B cell (primary cell): ENCODE measurements at regions not wholly inside any gene's neighbourhood (a gene's known extent, or its start where the extent isn't known, plus 50 kb on each side); places are given as distances from the start of the nearest gene placed in this dataset.

Source experiments
- EZH2 ChIP-seq: IDR thresholded peaks from 2 replicates; pipeline ENCODE4 v1.6.1; 2012; ENCODE audit warnings: borderline replicate concordance, low read depth, mild to moderate bottlenecking, moderate library complexity, low read length; ENCODE audit not compliant: insufficient read depth, poor library complexity, severe bottlenecking
- TF ChIP-seq, protein P1 (sequence below): fragments of 200-600 bp; IDR thresholded peaks from one replicate; pipeline ENCODE4 v1.8.0; 2022; ENCODE audit warnings: antibody characterized with exemption, mild to moderate bottlenecking

DNA sequence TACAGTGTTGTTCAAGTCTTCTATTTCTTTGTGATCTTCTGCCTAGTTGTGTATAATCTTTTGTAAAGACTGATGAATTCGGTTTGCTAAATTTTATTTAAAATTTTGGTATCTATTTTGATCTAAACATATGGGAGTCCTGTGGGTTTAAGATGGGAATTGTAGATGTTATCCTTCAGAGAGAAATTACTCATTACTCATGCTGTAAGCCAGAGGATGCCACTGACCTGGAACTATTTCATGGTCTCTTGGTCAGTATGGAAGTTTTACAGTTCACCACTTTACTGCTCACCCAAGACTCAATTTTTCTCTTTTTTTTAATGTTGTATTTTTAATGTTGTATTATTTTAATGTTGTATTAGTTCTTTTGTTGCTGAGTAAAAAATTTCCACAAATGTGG is 138.6 kb upstream of the B3GALT2 start:
- TF ChIP-seq, protein P1, sequence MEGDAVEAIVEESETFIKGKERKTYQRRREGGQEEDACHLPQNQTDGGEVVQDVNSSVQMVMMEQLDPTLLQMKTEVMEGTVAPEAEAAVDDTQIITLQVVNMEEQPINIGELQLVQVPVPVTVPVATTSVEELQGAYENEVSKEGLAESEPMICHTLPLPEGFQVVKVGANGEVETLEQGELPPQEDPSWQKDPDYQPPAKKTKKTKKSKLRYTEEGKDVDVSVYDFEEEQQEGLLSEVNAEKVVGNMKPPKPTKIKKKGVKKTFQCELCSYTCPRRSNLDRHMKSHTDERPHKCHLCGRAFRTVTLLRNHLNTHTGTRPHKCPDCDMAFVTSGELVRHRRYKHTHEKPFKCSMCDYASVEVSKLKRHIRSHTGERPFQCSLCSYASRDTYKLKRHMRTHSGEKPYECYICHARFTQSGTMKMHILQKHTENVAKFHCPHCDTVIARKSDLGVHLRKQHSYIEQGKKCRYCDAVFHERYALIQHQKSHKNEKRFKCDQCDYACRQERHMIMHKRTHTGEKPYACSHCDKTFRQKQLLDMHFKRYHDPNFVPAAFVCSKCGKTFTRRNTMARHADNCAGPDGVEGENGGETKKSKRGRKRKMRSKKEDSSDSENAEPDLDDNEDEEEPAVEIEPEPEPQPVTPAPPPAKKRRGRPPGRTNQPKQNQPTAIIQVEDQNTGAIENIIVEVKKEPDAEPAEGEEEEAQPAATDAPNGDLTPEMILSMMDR = no peak
- no peak for TF ChIP-seq EZH2
